NCI-H460 (cell line): ENCODE measurements at regions not wholly inside any gene's neighbourhood (a gene's known extent, or its start where the extent isn't known, plus 50 kb on each side); places are given as distances from the start of the nearest gene placed in this dataset.

Experiments used
- DNase-seq: peaks from one replicate; pipeline ENCODE4 v3.0.0-alpha.2; 2016; ENCODE audit warnings: low read depth; ENCODE audit errors: extremely low read depth

- DNase-seq = no peak
These were observed 197.5 kb upstream of the FOXA2 start for GRCh38 chr20:22781869-22782268.

- DNase-seq = no peak
These were observed 205.3 kb upstream of the FOXA2 start for GRCh38 chr20:22789676-22790075.

- DNase-seq = no peak
These were observed 207.0 kb upstream of the FOXA2 start for GRCh38 chr20:22791396-22791795.

- no peak for DNase-seq
These were observed 207.6 kb upstream of the FOXA2 start for GRCh38 chr20:22791877-22792525.

GRCh38 chr20:22794200-22794599 is 209.8 kb upstream of the FOXA2 start:
- no peak for DNase-seq

GRCh38 chr20:22795433-22795832 is 211.1 kb upstream of the FOXA2 start:
- no peak for DNase-seq

- no peak for DNase-seq
These were observed 211.5 kb upstream of the FOXA2 start for GRCh38 chr20:22795871-22796270.

GRCh38 chr20:22796469-22797077 is 212.2 kb upstream of the FOXA2 start:
- DNase-seq = no peak

GRCh38 chr20:22797103-22797502 is 212.7 kb upstream of the FOXA2 start:
- DNase-seq = no peak

- no peak for DNase-seq
These were observed 215.3 kb upstream of the FOXA2 start for GRCh38 chr20:22799687-22800086.

- DNase-seq = no peak
These were observed 215.8 kb upstream of the FOXA2 start for GRCh38 chr20:22800129-22800528.

GRCh38 chr20:22801528-22801927 is 217.2 kb upstream of the FOXA2 start:
- no peak for DNase-seq

- no peak for DNase-seq
These were observed 217.9 kb upstream of the FOXA2 start for GRCh38 chr20:22802296-22802695.

GRCh38 chr20:22805219-22805618 is 220.8 kb upstream of the FOXA2 start:
- no peak for DNase-seq

- DNase-seq = no peak
These were observed 221.6 kb upstream of the FOXA2 start for GRCh38 chr20:22805996-22806395.

GRCh38 chr20:22807045-22807444 is 222.7 kb upstream of the FOXA2 start:
- no peak for DNase-seq

- DNase-seq = no peak
These were observed 223.4 kb upstream of the FOXA2 start for GRCh38 chr20:22807646-22808244.

GRCh38 chr20:22808628-22809027 is 224.3 kb upstream of the FOXA2 start:
- DNase-seq = no peak

- no peak for DNase-seq
These were observed 225.1 kb upstream of the SSTR4 start for GRCh38 chr20:22810030-22810429.

- DNase-seq = no peak
These were observed 224.2 kb upstream of the SSTR4 start for GRCh38 chr20:22810626-22811569.
